ENCODE measurements at regions not wholly inside any gene's neighbourhood (a gene's known extent, or its start where the extent isn't known, plus 50 kb on each side); places are given as distances from the start of the nearest gene placed in this dataset.

DNA sequence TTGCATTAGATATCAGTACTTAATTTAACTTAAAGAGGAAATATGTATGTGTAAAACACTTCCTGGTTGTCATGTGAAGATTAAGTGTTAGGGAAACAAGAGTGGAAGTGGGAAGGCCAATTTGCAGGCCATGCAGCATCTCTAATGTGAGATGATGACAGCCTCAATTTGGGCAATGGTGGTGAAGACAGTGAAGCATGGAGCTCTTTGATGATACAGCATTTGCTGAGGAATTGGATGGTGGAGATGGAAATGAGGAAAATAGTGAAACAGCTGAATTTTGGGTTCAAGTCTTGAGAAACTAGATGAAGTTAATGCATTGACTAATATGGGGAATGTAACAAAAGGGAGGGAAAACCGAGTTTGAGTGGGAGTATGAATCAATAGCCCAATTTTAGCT lies 231.7 kb upstream of the MIR17HG start:
- CTCF ChIA-PET, result interaction anchor here (0.5 kb wide), 1 partner anchor 215 kb away, joined by 3 read pairs; no protein-coding TSS in a partner anchor
- no peak overlapping the region for H3K27ac ChIP-seq
- TF ChIP-seq, protein P1, sequence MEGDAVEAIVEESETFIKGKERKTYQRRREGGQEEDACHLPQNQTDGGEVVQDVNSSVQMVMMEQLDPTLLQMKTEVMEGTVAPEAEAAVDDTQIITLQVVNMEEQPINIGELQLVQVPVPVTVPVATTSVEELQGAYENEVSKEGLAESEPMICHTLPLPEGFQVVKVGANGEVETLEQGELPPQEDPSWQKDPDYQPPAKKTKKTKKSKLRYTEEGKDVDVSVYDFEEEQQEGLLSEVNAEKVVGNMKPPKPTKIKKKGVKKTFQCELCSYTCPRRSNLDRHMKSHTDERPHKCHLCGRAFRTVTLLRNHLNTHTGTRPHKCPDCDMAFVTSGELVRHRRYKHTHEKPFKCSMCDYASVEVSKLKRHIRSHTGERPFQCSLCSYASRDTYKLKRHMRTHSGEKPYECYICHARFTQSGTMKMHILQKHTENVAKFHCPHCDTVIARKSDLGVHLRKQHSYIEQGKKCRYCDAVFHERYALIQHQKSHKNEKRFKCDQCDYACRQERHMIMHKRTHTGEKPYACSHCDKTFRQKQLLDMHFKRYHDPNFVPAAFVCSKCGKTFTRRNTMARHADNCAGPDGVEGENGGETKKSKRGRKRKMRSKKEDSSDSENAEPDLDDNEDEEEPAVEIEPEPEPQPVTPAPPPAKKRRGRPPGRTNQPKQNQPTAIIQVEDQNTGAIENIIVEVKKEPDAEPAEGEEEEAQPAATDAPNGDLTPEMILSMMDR (conservative IDR thresholded peaks at IDR 0.05; ENCODE audit: low read depth), result no peak
- no peak for DNase-seq (ENCODE audit: low spot score)
- POLR2A ChIA-PET (ENCODE audit: low non-redundant PET), result no interaction called here

DNA sequence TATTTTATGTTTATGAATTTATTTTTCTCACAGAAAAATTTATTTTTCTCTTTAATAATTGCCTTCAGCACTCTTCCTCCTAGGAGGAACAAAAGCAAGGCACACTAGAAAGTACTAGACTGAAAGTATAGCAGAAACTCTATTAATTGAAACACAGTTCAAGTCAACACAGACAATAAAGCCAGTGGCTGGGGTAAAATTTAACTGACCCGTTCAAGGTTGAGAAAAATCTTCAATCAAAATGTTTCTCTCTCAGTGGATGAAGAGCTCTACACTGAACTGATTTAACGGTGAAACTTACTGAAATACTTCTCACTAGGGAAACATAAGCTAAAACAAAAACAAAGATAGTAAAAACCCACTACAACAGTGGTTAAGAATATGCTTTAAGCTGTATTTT lies 230.1 kb upstream of the MIR17HG start:
- CTCF ChIA-PET, result no interaction called here
- H3K27ac ChIP-seq, result no peak overlapping the region
- TF ChIP-seq, protein P1 (conservative IDR thresholded peaks at IDR 0.05; ENCODE audit: low read depth), result no peak
- no peak for DNase-seq (ENCODE audit: low spot score)
- POLR2A ChIA-PET (ENCODE audit: low non-redundant PET), result no interaction called here

- CTCF ChIA-PET, result no interaction called here
- TF ChIP-seq, protein P1 (conservative IDR thresholded peaks at IDR 0.05; ENCODE audit: low read depth), result no peak
- POLR2A ChIA-PET (ENCODE audit: low non-redundant PET), result no interaction called here
- DNase-seq (ENCODE audit: low spot score), result no peak
- no peak overlapping the region for H3K27ac ChIP-seq
These were observed 227.8 kb upstream of the MIR17HG start for GRCh38 chr13:91119643-91120042.

GRCh38 chr13:91122766-91123165 lies 224.7 kb upstream of the MIR17HG start:
- no peak for DNase-seq (ENCODE audit: low spot score)
- no peak overlapping the region for H3K27ac ChIP-seq
- CTCF ChIA-PET, result interaction anchor here (0.6 kb wide), 1 partner anchor 12 kb away, joined by 3 read pairs; no protein-coding TSS in a partner anchor
- TF ChIP-seq, protein P1 (conservative IDR thresholded peaks at IDR 0.05; ENCODE audit: low read depth), result no peak
- POLR2A ChIA-PET (ENCODE audit: low non-redundant PET), result no interaction called here

- H3K27ac ChIP-seq, result no peak overlapping the region
- ChIA-PET POLR2A (ENCODE audit: low non-redundant PET) (no interaction called here), CTCF (no interaction called here)
- no peak for DNase-seq (ENCODE audit: low spot score)
- TF ChIP-seq, protein P1 (conservative IDR thresholded peaks at IDR 0.05; ENCODE audit: low read depth), result no peak
These were observed 223.9 kb upstream of the MIR17HG start for GRCh38 chr13:91123456-91124127.

GRCh38 chr13:91126806-91127205 lies 220.7 kb upstream of the MIR17HG start:
- TF ChIP-seq, protein P1 (conservative IDR thresholded peaks at IDR 0.05; ENCODE audit: low read depth), result no peak
- DNase-seq (ENCODE audit: low spot score), result no peak
- H3K27ac ChIP-seq, result no peak overlapping the region
- CTCF ChIA-PET, result no interaction called here
- POLR2A ChIA-PET (ENCODE audit: low non-redundant PET), result no interaction called here

Data from RWPE1 (cell line).